GM21786 (cell line): ENCODE measurements at regions not wholly inside any gene's neighbourhood (a gene's known extent, or its start where the extent isn't known, plus 50 kb on each side); places are given as distances from the start of the nearest gene placed in this dataset.

Experiments
- ATAC-seq: cut with Tn5 transposase; IDR thresholded peaks from one replicate; pipeline ENCODE4 v1.9.1; 2021; ENCODE audit not compliant: unreplicated experiment

DNA sequence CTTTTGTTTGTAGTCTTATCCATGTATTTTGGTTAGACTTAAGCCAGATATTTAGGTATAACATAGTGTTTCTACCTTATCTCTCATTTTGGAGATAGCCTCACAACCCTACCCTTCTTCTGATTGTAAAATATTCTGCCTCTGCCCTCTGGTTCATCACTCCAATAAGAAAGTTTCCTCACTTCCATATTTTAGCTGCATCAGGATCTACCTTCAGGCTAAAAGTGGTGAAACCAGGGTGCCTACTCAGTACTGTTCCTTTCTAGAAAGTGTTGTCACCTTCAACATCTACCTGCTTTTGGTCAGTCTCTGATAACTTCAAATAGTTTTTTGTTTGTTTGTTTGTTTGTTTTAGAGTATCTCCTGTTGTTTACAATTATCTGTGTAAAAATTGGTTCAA, 294.6 kb downstream of the ANXA1 start:
- ATAC-seq, result no peak

DNA sequence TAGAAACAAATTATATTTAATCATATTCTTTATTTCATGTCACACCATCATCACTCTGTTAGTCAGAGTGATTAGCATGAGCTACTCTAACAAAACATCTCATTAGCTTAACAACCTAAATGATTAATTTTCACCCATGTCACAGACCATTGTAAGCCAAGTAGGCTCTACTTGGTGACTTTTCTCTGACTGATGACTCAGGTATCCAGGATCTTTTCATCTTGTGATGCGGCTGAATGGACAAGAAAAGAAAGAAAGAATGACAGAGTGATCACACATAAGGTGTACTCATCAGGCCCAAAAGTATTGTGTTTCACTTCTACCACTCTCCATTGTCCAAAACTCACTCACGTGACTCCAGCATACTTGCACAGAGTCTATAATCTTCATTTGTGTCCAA, 299.3 kb downstream of the ANXA1 start:
- ATAC-seq, result no peak

DNA sequence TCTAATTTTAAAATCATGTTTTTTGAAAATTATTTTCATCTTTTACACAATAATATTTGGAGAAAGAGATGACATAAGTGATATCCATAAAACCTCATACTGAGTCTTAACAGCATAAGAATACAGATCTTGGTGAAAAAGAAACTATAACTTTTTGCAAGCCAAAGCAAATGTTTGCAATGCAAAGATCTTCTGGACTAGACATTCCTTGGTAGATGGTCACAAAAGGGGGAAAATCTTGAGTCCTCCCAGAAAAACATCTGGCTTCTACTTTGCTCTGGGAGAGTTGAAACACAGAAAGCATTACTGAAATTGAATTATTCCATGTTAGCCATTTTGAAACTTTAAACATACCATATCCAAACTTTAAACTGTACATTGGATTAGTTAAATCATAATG, 308.2 kb downstream of the ANXA1 start:
- ATAC-seq, result no peak

DNA sequence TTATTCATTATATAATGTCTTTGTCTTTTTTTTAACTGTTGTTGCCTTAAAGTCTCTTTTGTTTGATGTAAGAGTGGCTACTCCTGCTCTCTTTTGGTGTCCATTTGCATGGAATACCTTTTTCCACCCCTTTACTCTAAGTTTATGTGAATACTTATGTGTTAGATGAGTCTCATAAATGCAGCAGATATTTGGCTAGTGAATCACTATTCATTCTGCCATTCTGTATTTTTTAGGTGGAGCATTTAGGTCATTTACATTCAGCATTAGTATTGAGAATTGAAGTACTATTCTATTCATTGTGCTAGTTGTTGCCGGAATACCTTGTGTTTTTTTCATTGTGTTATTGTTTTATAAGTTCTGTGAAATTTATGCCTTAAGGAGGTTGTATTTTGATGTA, 317.1 kb downstream of the ANXA1 start:
- no peak for ATAC-seq

DNA sequence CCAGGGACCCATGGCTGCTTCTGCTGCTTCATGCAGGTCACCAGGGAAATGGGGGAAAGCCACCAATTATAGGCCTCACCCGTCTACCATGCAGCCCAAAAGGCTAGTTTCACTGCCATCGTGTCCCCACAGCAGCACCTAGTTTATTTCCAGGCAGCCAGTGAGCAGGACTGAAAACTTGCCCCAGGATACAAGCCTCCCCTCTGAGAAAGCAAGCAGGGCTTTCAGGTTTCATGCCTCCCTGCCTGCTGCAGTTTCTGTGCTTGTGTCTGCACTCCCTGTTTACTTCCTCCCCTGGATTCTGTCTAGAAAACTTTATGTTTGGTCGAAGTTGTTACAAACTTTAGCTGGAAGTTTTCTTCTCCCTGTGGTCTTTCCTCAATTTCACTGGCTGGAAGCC, 319.1 kb downstream of the ANXA1 start:
- ATAC-seq, result no peak

DNA sequence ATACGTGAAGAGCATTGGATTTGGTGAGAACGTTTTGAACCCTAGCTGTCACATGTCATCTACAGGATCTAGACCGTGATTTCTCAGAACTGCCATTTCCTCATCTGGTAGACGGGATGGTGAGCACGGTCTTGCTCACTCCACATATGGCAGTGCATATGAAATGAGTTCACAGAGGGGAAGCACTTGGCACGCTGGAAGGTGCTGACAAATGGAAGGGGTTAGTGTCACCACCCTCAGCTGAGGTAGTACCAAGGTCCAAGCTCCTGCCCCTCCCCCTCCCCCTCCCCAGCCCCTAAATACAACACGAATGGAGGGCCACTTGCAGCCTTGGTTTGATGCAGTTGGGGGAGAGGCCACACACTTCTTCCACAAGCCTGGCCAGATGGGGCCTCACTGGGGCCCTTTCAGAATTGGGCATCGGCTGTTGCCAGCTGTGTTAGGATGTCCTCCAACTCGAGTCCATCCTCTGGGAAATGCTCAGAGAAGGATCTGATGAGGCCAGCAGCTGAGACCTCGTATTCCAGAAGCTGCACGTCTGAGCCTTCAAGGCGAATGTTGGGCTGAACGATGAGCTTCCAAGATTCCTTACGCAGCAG, 322.4 kb downstream of the ANXA1 start:
- no peak for ATAC-seq

DNA sequence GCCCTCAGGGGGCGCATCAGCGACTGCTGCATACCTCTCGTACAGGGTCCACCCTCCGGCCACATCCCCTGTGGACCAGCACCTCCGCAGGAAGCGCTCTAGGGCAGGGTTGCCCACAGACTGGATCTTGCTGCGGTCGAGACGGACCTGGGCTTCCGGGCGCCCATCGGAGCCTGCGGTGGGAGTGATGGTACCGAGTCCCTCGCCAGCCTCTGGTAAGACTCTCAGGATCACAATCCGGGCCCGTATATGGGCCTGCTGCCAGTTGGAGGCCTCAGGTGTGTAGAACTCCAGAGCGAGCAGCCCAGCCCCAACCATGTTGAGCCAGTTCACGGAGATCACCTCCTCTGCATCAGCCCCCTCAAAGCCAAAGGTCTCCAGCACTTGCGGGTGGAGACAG, 323.0 kb downstream of the ANXA1 start:
- ATAC-seq, result no peak

DNA sequence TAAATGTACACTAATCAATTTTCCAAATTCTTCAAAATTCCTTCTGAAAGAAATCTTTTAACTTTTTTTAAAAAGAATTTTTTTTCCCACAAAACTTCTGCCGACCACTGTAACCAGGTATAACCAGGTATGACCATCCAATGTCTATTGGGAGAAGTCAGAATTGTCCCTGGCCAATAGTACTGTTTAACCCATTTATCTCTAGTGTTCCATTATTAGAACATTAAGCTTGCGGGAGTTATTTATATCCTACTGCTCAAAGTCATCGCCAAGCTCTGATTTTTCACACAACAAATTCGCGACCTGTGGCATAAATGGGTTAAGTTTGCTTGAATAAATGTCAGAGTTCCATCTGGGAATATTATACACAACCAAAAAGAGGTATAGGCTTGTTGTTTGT, 343.2 kb downstream of the ANXA1 start:
- no peak for ATAC-seq

DNA sequence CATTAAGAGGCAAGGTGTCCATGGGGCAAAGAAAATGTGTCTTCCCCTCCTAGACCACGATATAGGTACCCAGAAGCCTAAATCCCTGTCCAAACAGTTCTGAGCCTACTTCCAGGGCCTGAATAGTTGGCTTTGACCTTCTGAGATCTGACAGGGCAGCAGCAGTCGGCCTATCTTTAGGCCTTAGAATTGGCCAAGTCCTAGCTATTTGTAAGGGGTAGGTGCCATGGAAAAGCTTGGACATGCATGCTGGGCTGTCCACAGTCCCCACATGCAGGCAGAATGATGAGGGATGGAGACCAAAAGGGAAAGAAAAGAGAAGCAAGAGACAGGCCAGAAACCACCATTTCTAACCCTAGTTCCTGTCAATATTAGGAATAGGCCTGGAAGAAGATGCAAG, 346.1 kb downstream of the ANXA1 start:
- no peak for ATAC-seq

DNA sequence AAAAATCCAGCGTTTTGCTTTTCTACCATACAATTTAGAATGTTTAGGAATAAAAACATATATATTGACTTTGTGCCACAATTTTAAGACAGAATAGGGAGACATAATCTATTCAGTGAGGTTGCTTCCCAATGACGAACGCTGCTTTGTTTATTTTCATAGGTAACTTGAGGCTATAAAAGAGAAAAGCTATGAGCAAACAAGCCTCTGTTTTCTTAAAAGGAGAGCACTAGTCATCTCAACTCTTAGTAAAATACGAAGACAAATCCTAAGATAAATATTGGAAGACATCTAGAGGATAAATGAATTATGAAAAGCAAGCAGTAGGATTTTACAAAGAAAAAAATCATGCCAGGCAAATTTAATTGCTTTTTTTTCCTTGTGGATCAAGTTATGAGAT, 363.6 kb downstream of the ANXA1 start:
- ATAC-seq, result no peak

DNA sequence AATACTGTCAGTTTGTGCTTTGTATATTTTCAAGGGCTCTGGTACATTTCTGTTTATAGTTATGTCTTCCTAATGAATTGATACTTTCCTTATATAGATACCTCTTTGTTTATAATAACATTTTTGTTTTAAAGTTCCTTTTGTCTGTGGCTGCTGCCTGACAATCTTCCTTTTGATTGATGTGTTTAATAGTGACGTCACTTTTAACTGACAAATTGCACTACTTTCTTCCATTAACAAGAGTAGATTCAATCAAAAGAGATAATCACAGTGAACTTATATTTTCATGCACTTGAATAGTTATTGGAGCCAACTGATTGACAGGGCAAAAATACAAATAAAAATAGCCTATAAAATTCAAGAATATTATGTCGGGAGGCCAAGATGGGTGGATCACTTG, 371.7 kb downstream of the ANXA1 start:
- ATAC-seq, result no peak

DNA sequence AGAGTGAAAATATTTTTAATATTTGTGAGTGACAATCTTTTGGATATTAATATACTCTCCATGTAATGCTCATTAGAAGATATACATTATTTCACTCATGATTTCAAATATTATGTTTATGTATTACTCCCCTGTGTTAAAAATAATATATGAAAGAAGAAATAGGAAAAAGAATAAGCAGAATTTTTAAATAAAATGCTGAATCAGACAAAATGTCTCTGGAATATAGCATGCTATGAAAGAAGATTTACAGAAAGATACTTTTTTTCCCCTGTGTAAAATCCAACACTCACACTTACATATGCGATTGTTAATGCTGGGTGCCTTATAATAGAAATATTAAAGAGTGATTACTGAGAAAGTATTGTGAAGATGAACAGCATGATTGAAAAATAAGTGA, 373.7 kb downstream of the ANXA1 start:
- no peak for ATAC-seq

DNA sequence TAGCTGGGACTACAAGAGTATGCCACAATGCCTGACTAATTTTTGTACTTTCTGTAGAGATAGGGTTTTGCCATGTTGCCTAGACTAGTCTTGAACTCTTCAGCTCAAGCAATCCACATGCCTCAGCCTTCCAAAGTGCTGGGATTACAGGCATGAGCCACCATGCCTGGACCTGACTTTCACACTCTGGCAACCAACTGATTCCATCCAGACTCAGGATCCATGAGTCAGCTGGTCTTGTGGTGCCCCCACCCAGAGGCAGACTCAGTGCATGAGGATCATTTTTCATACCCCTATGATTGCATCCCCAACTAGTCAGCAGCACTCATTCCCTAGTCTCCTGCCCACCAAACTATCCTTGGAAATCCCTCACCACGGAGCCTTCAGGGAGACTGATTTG, 375.9 kb downstream of the ANXA1 start:
- no peak for ATAC-seq

DNA sequence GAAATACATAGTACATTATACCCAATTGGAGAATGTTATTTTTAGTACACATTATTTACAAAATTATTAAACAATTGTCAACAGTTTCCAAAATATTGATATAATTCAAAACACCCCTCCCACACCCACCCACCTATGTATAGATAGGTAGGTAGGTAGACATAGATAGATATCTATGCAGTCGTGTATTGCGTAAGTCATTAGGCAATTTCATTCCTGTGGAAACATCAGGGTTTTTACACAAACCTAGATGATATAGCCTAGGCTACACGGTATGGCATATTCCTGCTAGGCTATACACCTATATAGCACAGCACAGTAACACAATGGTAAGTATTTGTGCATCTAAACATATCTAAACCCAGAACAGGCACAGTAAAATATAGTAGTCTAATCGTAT, 377.3 kb downstream of the ANXA1 start:
- no peak for ATAC-seq

DNA sequence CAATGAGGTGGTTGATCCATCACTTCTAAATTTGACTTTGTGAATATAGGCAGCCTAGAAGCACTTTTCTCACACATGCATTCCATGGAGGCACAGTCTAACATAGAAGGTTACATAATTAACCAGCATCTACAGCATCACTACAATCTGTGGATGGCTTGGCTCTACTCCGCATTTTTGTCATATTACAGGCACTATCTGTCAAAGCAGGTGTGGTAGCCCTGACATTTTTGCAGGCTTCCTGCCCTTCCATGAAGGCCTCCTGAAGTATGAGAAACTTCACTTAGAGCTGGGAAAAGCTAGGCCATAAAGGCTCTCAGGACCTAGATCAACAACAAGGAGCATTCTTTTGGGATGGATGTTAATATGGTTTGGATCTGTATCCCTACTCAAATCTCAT, 378.0 kb downstream of the ANXA1 start:
- no peak for ATAC-seq

DNA sequence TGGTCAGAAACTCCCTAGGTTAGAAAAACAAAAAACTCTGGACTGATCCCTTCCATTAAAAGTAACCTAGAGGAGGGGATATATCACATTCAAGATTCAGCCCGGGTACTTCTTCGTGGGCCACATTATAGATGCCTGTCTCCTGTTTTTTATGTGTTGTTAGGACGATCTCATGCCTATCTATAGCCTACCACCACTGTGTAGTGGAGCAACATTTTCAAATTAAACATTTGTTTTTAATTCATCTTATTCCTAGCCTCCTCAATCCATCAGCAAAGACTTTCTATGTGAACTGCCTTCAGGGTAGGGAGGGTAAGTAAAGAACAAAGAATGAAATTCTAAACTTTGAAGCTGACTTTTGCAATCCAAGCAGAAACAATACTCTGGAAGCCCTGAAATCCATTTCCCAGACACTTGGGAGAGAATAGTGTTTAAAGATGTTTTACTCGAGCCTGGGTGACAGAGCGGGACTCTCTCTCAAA, 379.4 kb downstream of the ANXA1 start:
- ATAC-seq, result no peak

DNA sequence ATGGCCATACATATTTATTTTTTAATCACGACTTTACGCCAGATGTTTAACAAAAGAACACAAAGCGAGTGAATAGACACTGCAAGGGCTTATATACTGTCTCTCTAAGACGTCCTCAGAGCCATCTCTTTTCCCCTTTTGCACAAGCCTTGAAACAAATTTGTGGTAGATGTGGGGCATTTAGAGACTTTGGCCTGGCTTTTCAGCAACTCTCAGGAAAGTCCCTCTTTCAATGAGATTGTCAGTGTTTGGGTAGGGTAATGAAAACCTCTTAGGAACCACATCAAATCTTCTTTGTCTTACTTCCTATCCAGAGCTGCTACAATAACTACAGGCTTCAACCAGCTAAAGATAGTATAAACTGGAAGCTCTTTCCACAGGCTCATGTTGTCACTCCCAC, 380.0 kb downstream of the ANXA1 start:
- peak; percentile 91 for ATAC-seq

DNA sequence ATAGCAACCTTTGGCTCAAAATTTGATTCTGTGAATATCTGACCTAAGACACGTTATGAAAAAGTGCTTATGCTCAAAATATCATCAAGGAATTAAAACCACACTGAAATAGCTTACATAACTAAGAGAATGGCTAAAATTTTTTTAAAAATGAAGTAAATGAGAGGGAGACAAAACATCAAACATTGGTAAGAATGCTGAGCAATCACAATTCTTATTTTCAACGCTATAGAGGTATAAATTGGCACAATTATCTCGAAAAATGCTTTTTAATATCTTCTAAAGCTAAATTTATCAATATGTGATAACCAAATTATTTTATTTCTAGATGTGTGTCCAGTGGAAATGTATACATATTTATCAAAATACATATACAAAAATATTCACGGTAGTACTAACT, 381.3 kb downstream of the ANXA1 start:
- no peak for ATAC-seq

DNA sequence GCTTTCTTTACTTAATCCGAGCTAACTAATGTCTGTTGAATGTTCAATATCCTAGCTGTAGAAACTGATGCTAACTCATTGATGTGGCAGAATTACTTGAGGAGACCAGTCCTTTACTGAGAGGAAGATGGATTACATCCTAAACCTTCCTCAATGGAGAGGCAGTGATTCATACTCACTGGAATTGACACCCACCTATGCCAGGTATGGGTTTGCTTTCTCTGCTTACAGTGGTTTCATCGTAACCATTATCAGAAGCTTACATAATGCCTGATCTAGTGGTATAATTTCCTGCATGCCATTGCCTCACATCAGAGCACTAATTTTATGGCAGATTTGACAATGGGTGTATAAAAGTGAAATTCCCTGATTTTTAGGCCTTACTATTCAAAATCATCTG, 384.7 kb downstream of the ANXA1 start:
- ATAC-seq, result no peak

DNA sequence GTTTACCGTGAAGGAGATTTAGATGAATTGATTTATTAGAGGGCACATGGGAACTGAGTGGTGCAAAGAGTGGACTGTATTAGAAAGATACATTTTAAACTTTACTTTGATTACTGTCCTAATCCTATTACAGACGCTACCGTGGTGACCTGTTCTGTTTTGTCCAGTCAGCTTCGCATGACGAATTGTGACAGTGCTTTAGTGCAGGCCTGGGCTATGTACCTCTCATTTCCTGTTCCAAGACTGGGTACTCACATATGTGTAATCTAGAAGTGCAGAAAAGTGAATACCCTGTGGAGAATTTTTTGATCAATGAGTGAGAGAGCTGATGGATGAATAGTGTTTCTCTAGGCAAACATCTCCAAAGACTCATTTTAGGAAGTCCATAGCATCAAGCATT, 385.9 kb downstream of the ANXA1 start:
- no peak for ATAC-seq

DNA sequence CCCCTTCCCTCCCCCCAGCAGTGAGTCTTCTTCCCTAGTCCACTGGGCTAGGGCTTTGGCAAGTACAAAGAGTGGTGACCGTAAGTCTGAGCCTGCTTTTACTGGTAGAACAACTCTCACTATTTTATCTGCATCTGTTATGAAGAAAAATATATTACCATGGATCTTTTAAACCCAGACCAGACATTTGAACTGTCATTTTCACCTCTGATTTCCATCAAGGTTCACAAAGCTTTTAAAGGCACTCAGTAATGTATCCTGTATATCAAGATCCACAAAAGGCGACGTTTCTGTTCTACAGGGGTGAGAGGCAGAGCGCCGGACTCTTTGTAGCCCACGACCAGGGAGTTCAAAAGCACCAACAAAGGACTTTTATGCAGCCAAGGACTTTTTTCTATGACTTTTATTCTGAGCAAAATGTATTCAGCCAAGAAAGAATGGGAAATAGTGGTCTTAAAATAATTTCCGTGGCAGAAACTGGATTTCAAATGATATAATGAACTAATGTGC, 388.3 kb downstream of the ANXA1 start:
- ATAC-seq, result no peak

DNA sequence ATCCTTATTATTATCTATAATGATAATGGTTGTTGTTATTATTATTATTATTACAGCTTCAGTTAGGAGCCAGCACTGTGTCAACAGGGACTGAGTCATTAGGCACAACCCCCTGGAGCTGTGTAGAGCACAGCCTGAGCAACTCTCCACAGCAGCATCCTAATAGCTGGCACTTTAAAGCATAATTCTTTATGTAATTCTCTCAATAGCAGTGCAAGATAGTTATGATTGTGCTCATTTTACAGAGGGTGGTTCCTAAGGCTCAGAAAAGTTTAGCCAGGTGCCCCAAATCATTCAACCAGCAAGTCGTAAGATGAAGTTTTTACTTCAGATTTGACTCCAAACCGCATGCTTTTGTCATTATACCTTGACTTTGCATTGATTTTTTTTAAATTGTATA, 390.3 kb downstream of the ANXA1 start:
- peak; percentile 66 for ATAC-seq

DNA sequence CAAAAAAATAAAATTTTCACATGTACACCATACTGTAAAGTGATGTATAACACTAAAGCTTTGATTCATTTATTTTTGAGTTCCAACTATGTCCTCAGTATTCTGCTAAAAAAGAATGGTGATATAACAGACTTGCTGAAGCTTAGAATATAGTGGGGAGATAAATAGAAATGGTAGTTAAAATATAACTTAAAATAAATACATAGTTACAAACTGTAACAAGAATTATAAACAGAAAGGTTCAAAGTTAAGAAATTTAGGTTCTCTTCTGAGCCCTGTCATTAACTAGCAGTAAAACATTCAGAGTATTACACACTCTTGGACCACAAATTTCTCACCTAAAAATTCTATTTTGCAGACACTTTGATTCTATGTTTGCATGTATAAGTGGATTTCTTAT, 392.1 kb downstream of the ANXA1 start:
- no peak for ATAC-seq
